ENCODE measurements at regions not wholly inside any gene's neighbourhood (a gene's known extent, or its start where the extent isn't known, plus 50 kb on each side); places are given as distances from the start of the nearest gene placed in this dataset.

GRCh38 chr11:92902417-92902816 lies 67.0 kb upstream of the MTNR1B start:
- WGBS, 2 donors = 83 to 93% methylated on average over 1 of the region's 1 CpG
- Histone ChIP-seq H3K9ac (ENCODE audit: insufficient read depth in 1 of 2, low read length in 2 of 2) (no peak overlapping the region), H3K27me3 (ENCODE audit: control insufficient read depth in 3 of 3, insufficient read depth in 3 of 3, low read length in 2 of 3) (no peaks in the 10 kb centered on the region), H3K27ac (ENCODE audit: low read depth in 1 of 2, low read length in 1 of 2) (no peak overlapping the region), H3K36me3 (ENCODE audit: control insufficient read depth in 4 of 4, insufficient read depth in 4 of 4, low read length in 4 of 4) (no peaks in the 10 kb centered on the region), H3K4me1 (ENCODE audit: control insufficient read depth in 5 of 5, insufficient read depth in 5 of 5, low read length in 5 of 5) (peaks cover 0 to 4% (median 0%) of the 10 kb centered on the region in 5 donors), H3K4me3 (no peak overlapping the region), H3K9me3 (ENCODE audit: control insufficient read depth in 4 of 4, insufficient read depth in 3 of 4, low read length in 3 of 4) (no peaks in the 10 kb centered on the region)
- DNase-seq (no peak), ATAC-seq (ENCODE audit: insufficient read depth, low FRiP score) (no peak)
- TF ChIP-seq, protein P1, sequence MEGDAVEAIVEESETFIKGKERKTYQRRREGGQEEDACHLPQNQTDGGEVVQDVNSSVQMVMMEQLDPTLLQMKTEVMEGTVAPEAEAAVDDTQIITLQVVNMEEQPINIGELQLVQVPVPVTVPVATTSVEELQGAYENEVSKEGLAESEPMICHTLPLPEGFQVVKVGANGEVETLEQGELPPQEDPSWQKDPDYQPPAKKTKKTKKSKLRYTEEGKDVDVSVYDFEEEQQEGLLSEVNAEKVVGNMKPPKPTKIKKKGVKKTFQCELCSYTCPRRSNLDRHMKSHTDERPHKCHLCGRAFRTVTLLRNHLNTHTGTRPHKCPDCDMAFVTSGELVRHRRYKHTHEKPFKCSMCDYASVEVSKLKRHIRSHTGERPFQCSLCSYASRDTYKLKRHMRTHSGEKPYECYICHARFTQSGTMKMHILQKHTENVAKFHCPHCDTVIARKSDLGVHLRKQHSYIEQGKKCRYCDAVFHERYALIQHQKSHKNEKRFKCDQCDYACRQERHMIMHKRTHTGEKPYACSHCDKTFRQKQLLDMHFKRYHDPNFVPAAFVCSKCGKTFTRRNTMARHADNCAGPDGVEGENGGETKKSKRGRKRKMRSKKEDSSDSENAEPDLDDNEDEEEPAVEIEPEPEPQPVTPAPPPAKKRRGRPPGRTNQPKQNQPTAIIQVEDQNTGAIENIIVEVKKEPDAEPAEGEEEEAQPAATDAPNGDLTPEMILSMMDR (IDR thresholded peaks at IDR 0.05; ENCODE audit: control extremely low read depth, extremely low read depth) = no peak

DNA sequence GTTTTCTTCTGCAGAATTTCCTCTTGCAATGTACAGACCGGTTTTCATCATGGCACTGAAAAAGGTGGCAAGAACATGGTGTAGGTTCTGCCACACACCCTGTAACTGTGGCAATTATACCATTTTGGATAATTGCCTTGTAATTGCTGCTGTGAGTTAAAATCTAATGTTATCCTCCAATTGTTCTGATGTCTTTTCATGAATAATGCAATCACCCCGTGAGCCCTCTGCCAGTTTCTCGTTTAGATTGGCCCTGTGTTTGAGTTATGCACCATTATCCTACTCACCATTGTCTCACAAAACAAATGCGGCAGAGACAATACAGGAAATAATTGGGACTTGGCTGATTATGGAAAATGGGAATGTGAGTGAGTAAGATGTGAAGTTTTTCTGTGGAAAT lies 61.8 kb upstream of the MTNR1B start:
- no peaks in the 10 kb centered on the region for H3K36me3 ChIP-seq (ENCODE audit: control insufficient read depth in 4 of 4, insufficient read depth in 4 of 4, low read length in 4 of 4)
- ATAC-seq (ENCODE audit: insufficient read depth, low FRiP score) = no peak
- no peaks in the 10 kb centered on the region for H3K4me1 ChIP-seq (ENCODE audit: control insufficient read depth in 5 of 5, insufficient read depth in 5 of 5, low read length in 5 of 5)
- TF ChIP-seq, protein P1 (IDR thresholded peaks at IDR 0.05; ENCODE audit: control extremely low read depth, extremely low read depth) = no peak
- H3K4me3 ChIP-seq = no peak overlapping the region
- H3K27me3 ChIP-seq (ENCODE audit: control insufficient read depth in 3 of 3, insufficient read depth in 3 of 3, low read length in 2 of 3) = no peaks in the 10 kb centered on the region
- no peak for DNase-seq
- H3K27ac ChIP-seq (ENCODE audit: low read depth in 1 of 2, low read length in 1 of 2) = no peak overlapping the region
- H3K9ac ChIP-seq (ENCODE audit: insufficient read depth in 1 of 2, low read length in 2 of 2) = no peak overlapping the region
- 75 to 77% methylated on average over 4 of the region's 4 CpGs for WGBS, 2 donors
- H3K9me3 ChIP-seq (ENCODE audit: control insufficient read depth in 4 of 4, insufficient read depth in 3 of 4, low read length in 3 of 4) = no peaks in the 10 kb centered on the region

GRCh38 chr11:92909214-92909613 lies 60.2 kb upstream of the MTNR1B start:
- Histone ChIP-seq H3K27ac (ENCODE audit: low read depth in 1 of 2, low read length in 1 of 2) (no peak overlapping the region), H3K9ac (ENCODE audit: insufficient read depth in 1 of 2, low read length in 2 of 2) (no peak overlapping the region), H3K4me3 (no peak overlapping the region), H3K36me3 (ENCODE audit: control insufficient read depth in 4 of 4, insufficient read depth in 4 of 4, low read length in 4 of 4) (no peaks in the 10 kb centered on the region), H3K9me3 (ENCODE audit: control insufficient read depth in 4 of 4, insufficient read depth in 3 of 4, low read length in 3 of 4) (peaks cover 0 to 2% (median 0%) of the 10 kb centered on the region in 4 donors), H3K4me1 (ENCODE audit: control insufficient read depth in 5 of 5, insufficient read depth in 5 of 5, low read length in 5 of 5) (no peaks in the 10 kb centered on the region), H3K27me3 (ENCODE audit: control insufficient read depth in 3 of 3, insufficient read depth in 3 of 3, low read length in 2 of 3) (no peaks in the 10 kb centered on the region)
- ATAC-seq (ENCODE audit: insufficient read depth, low FRiP score) (no peak), DNase-seq (no peak)
- WGBS, 2 donors = 89 to 93% methylated on average over 5 of the region's 5 CpGs
- TF ChIP-seq, protein P1 (IDR thresholded peaks at IDR 0.05; ENCODE audit: control extremely low read depth, extremely low read depth) = no peak

GRCh38 chr11:92911478-92911877 lies 58.0 kb upstream of the MTNR1B start:
- Histone ChIP-seq H3K27me3 (ENCODE audit: control insufficient read depth in 3 of 3, insufficient read depth in 3 of 3, low read length in 2 of 3) (no peaks in the 10 kb centered on the region), H3K9me3 (ENCODE audit: control insufficient read depth in 4 of 4, insufficient read depth in 3 of 4, low read length in 3 of 4) (peaks cover 0 to 7% (median 0%) of the 10 kb centered on the region in 4 donors), H3K27ac (ENCODE audit: low read depth in 1 of 2, low read length in 1 of 2) (no peak overlapping the region), H3K9ac (ENCODE audit: insufficient read depth in 1 of 2, low read length in 2 of 2) (no peak overlapping the region), H3K4me3 (no peak overlapping the region), H3K36me3 (ENCODE audit: control insufficient read depth in 4 of 4, insufficient read depth in 4 of 4, low read length in 4 of 4) (no peaks in the 10 kb centered on the region), H3K4me1 (ENCODE audit: control insufficient read depth in 5 of 5, insufficient read depth in 5 of 5, low read length in 5 of 5) (no peaks in the 10 kb centered on the region)
- DNase-seq (no peak), ATAC-seq (ENCODE audit: insufficient read depth, low FRiP score) (no peak)
- 65 to 82% methylated on average over 2 of the region's 2 CpGs for WGBS, 2 donors
- TF ChIP-seq, protein P1 (IDR thresholded peaks at IDR 0.05; ENCODE audit: control extremely low read depth, extremely low read depth) = no peak

Measured in lung (tissue), 11 donors.